ENCODE measurements at regions not wholly inside any gene's neighbourhood (a gene's known extent, or its start where the extent isn't known, plus 50 kb on each side); places are given as distances from the start of the nearest gene placed in this dataset.

DNA sequence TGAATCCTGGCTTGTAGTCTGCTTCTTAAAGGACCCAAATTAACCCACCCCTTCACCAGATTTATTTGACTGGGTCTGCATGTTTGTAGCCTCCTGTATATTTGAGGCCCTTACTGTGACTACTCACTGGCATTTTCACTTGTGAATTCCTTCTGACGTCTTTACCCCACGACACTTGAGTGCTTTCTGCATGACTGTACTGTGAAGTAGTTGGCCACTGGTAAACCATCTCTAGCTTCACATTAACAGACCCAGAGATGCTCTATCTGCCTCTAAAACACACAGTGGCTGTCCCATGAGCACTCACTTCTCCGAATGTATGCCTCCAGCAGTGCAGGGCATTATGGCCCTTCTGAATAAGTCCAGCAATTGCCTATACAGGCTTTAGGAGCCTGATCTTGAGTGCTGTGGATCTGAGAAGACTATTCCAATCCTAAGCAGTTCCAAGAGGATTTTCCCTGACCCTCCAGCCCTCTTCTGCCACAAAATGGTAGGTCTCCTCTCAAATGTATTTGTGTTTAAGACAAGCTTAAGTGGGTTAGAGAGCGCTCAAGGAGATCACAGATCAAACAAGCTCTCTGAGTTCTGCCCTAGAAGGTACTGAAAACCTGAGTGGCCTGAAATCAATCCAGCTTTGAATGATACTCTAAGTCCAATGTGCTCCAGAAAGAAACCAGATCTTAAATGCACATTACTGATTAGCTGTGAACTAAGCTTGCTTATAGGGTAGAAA lies 534.7 kb downstream of the RPS29 start:
- H2AK5ac ChIP-seq (ENCODE audit: low read length): no peak overlapping the region
- H4K8ac ChIP-seq (ENCODE audit: low read depth, low read length): no peak overlapping the region
- no CpG with 5 or more reads among the region's 4 CpGs for WGBS (ENCODE audit: extremely low coverage, insufficient coverage, insufficient read length)
- H3K36me3 ChIP-seq (ENCODE audit: control insufficient read depth in 1 of 2, insufficient read depth in 2 of 2, low read length in 2 of 2): no peaks in the 10 kb centered on the region
- H3K27me3 ChIP-seq (ENCODE audit: insufficient read depth, low read length): no peaks in the 10 kb centered on the region
- no peak overlapping the region for H3K4me3 ChIP-seq (ENCODE audit: low read depth, low read length)
- no peak overlapping the region for H2AFZ ChIP-seq (ENCODE audit: insufficient read depth, low read length, poor library complexity)
- H3K18ac ChIP-seq (ENCODE audit: low read length): no peak overlapping the region
- no peaks in the 10 kb centered on the region for H3K79me2 ChIP-seq (ENCODE audit: control insufficient read depth, insufficient read depth, low read length, poor library complexity)
- H2BK5ac ChIP-seq (ENCODE audit: low read depth, low read length, poor library complexity): no peak overlapping the region
- H3K14ac ChIP-seq (ENCODE audit: low read length): no peak overlapping the region
- no peak overlapping the region for H2BK120ac ChIP-seq (ENCODE audit: insufficient read depth, low read length, poor library complexity)
- no peak overlapping the region for H2BK12ac ChIP-seq (ENCODE audit: low read length)
- no peaks in the 10 kb centered on the region for H3K4me1 ChIP-seq (ENCODE audit: control insufficient read depth in 1 of 2, insufficient read depth in 2 of 2, low read length in 2 of 2)
- no peak overlapping the region for H4K12ac ChIP-seq (ENCODE audit: low read depth, low read length)
- no peak for DNase-seq
- H3K27ac ChIP-seq (ENCODE audit: low read depth, low read length): no peak overlapping the region
- H3K4ac ChIP-seq (ENCODE audit: low read depth, low read length): no peak overlapping the region
- H3K23ac ChIP-seq (ENCODE audit: low read length): no peak overlapping the region
- H3K79me1 ChIP-seq (ENCODE audit: low read length): no peaks in the 10 kb centered on the region
- peaks cover 2% of the 10 kb centered on the region for H3K9me3 ChIP-seq (ENCODE audit: insufficient read depth, low read depth, low read length)
- no peak overlapping the region for H4K91ac ChIP-seq (ENCODE audit: low read depth, low read length)
- H3K4me2 ChIP-seq (ENCODE audit: low read length): no peak overlapping the region
- no peak overlapping the region for H3K9ac ChIP-seq (ENCODE audit: low read length)

GRCh38 chr14:49050822-49051221 lies 535.4 kb downstream of the RPS29 start:
- Histone ChIP-seq H3K79me2 (ENCODE audit: control insufficient read depth, insufficient read depth, low read length, poor library complexity) (no peaks in the 10 kb centered on the region), H2AK5ac (ENCODE audit: low read length) (no peak overlapping the region), H3K4me1 (ENCODE audit: control insufficient read depth in 1 of 2, insufficient read depth in 2 of 2, low read length in 2 of 2) (no peaks in the 10 kb centered on the region), H3K27me3 (ENCODE audit: insufficient read depth, low read length) (no peaks in the 10 kb centered on the region), H2AFZ (ENCODE audit: insufficient read depth, low read length, poor library complexity) (no peak overlapping the region), H3K9me3 (ENCODE audit: insufficient read depth, low read depth, low read length) (peaks cover 2% of the 10 kb centered on the region), H3K4ac (ENCODE audit: low read depth, low read length) (no peak overlapping the region), H3K23ac (ENCODE audit: low read length) (no peak overlapping the region), H2BK120ac (ENCODE audit: insufficient read depth, low read length, poor library complexity) (no peak overlapping the region), H2BK5ac (ENCODE audit: low read depth, low read length, poor library complexity) (no peak overlapping the region), H4K91ac (ENCODE audit: low read depth, low read length) (no peak overlapping the region), H3K79me1 (ENCODE audit: low read length) (no peaks in the 10 kb centered on the region), H4K12ac (ENCODE audit: low read depth, low read length) (no peak overlapping the region), H3K4me2 (ENCODE audit: low read length) (no peak overlapping the region), H3K18ac (ENCODE audit: low read length) (no peak overlapping the region), H3K36me3 (ENCODE audit: control insufficient read depth in 1 of 2, insufficient read depth in 2 of 2, low read length in 2 of 2) (no peaks in the 10 kb centered on the region), H3K14ac (ENCODE audit: low read length) (no peak overlapping the region), H3K27ac (ENCODE audit: low read depth, low read length) (no peak overlapping the region), H3K9ac (ENCODE audit: low read length) (no peak overlapping the region), H4K8ac (ENCODE audit: low read depth, low read length) (no peak overlapping the region), H3K4me3 (ENCODE audit: low read depth, low read length) (no peak overlapping the region), H2BK12ac (ENCODE audit: low read length) (no peak overlapping the region)
- whole genome bisulfite sequencing (ENCODE audit: extremely low coverage, insufficient coverage, insufficient read length): no CpG with 5 or more reads among the region's 2 CpGs
- no peak for DNase-seq

DNA sequence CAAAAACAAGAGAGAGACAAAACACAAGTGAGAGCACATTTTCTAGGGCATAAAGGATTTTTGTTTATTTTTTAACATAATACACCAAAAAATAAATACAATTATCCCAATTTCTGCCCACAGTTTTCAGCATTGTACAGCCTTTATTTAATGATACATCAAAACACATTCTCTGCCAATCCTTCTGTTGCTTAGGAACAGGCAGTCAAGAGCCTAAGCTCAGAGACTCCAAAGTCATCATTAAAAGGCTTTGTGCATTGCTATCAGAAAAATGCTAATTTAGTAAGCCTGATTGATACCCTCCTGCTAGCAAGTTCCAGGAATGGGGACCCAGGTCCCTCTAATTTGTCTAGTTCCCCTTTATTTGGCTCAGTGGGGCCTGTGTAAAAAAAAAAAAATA lies 536.5 kb downstream of the RPS29 start:
- H3K18ac ChIP-seq (ENCODE audit: low read length): no peak overlapping the region
- H3K36me3 ChIP-seq (ENCODE audit: control insufficient read depth in 1 of 2, insufficient read depth in 2 of 2, low read length in 2 of 2): no peaks in the 10 kb centered on the region
- H3K23ac ChIP-seq (ENCODE audit: low read length): no peak overlapping the region
- H2AFZ ChIP-seq (ENCODE audit: insufficient read depth, low read length, poor library complexity): no peak overlapping the region
- H4K12ac ChIP-seq (ENCODE audit: low read depth, low read length): no peak overlapping the region
- H3K27me3 ChIP-seq (ENCODE audit: insufficient read depth, low read length): no peaks in the 10 kb centered on the region
- no peak overlapping the region for H3K27ac ChIP-seq (ENCODE audit: low read depth, low read length)
- H3K9ac ChIP-seq (ENCODE audit: low read length): no peak overlapping the region
- no peak overlapping the region for H4K8ac ChIP-seq (ENCODE audit: low read depth, low read length)
- H4K91ac ChIP-seq (ENCODE audit: low read depth, low read length): no peak overlapping the region
- H3K79me2 ChIP-seq (ENCODE audit: control insufficient read depth, insufficient read depth, low read length, poor library complexity): no peaks in the 10 kb centered on the region
- H3K4ac ChIP-seq (ENCODE audit: low read depth, low read length): no peak overlapping the region
- H2BK12ac ChIP-seq (ENCODE audit: low read length): no peak overlapping the region
- no peak overlapping the region for H2BK120ac ChIP-seq (ENCODE audit: insufficient read depth, low read length, poor library complexity)
- no peak overlapping the region for H3K14ac ChIP-seq (ENCODE audit: low read length)
- no peak overlapping the region for H3K4me3 ChIP-seq (ENCODE audit: low read depth, low read length)
- no peaks in the 10 kb centered on the region for H3K79me1 ChIP-seq (ENCODE audit: low read length)
- no peak overlapping the region for H2AK5ac ChIP-seq (ENCODE audit: low read length)
- no peak overlapping the region for H3K4me2 ChIP-seq (ENCODE audit: low read length)
- no peaks in the 10 kb centered on the region for H3K4me1 ChIP-seq (ENCODE audit: control insufficient read depth in 1 of 2, insufficient read depth in 2 of 2, low read length in 2 of 2)
- no peak for DNase-seq
- H2BK5ac ChIP-seq (ENCODE audit: low read depth, low read length, poor library complexity): no peak overlapping the region
- peaks cover 2% of the 10 kb centered on the region for H3K9me3 ChIP-seq (ENCODE audit: insufficient read depth, low read depth, low read length)

- Histone ChIP-seq H2BK5ac (ENCODE audit: low read depth, low read length, poor library complexity) (no peak overlapping the region), H3K14ac (ENCODE audit: low read length) (no peak overlapping the region), H4K8ac (ENCODE audit: low read depth, low read length) (no peak overlapping the region), H2BK12ac (ENCODE audit: low read length) (no peak overlapping the region), H2BK120ac (ENCODE audit: insufficient read depth, low read length, poor library complexity) (no peak overlapping the region), H3K79me2 (ENCODE audit: control insufficient read depth, insufficient read depth, low read length, poor library complexity) (no peaks in the 10 kb centered on the region), H3K4ac (ENCODE audit: low read depth, low read length) (no peak overlapping the region), H3K23ac (ENCODE audit: low read length) (no peak overlapping the region), H3K4me2 (ENCODE audit: low read length) (no peak overlapping the region), H2AFZ (ENCODE audit: insufficient read depth, low read length, poor library complexity) (no peak overlapping the region), H3K79me1 (ENCODE audit: low read length) (no peaks in the 10 kb centered on the region), H3K36me3 (ENCODE audit: control insufficient read depth in 1 of 2, insufficient read depth in 2 of 2, low read length in 2 of 2) (no peaks in the 10 kb centered on the region), H3K9ac (ENCODE audit: low read length) (no peak overlapping the region), H3K4me3 (ENCODE audit: low read depth, low read length) (no peak overlapping the region), H4K12ac (ENCODE audit: low read depth, low read length) (no peak overlapping the region), H3K4me1 (ENCODE audit: control insufficient read depth in 1 of 2, insufficient read depth in 2 of 2, low read length in 2 of 2) (no peaks in the 10 kb centered on the region), H3K18ac (ENCODE audit: low read length) (no peak overlapping the region), H3K27ac (ENCODE audit: low read depth, low read length) (no peak overlapping the region), H4K91ac (ENCODE audit: low read depth, low read length) (no peak overlapping the region), H3K9me3 (ENCODE audit: insufficient read depth, low read depth, low read length) (no peaks in the 10 kb centered on the region), H3K27me3 (ENCODE audit: insufficient read depth, low read length) (no peaks in the 10 kb centered on the region), H2AK5ac (ENCODE audit: low read length) (no peak overlapping the region)
- no peak for DNase-seq
- no CpG with 5 or more reads among the region's 2 CpGs for WGBS (ENCODE audit: extremely low coverage, insufficient coverage, insufficient read length)
Measured at GRCh38 chr14:49044981-49045380, 541.2 kb downstream of the RPS29 start.
